HEK293 (cell line): ENCODE measurements at regions not wholly inside any gene's neighbourhood (a gene's known extent, or its start where the extent isn't known, plus 50 kb on each side); places are given as distances from the start of the nearest gene placed in this dataset.

Source experiments
- BCL6B ChIP-seq: fragments of 450-650 bp; formaldehyde crosslinking; IDR thresholded peaks from 2 replicates; pipeline ENCODE4 v1.5.1; 2017; ENCODE audit warnings: missing biosample characterization, missing genetic modification characterization
- CTCF ChIP-seq: fragments of 450-650 bp; formaldehyde crosslinking; IDR thresholded peaks from 2 replicates; pipeline ENCODE4 v1.5.1; 2016; ENCODE audit warnings: missing biosample characterization, missing genetic modification characterization
- GLI2 ChIP-seq: fragments of 450-650 bp; formaldehyde crosslinking; IDR thresholded peaks from 2 replicates; pipeline ENCODE4; 2017; ENCODE audit warnings: missing biosample characterization, missing genetic modification characterization, low read depth, borderline replicate concordance
- HOXC10 ChIP-seq: sonication (generic); formaldehyde crosslinking; IDR thresholded peaks from 2 replicates; pipeline ENCODE4 v1.8.1; 2023; ENCODE audit warnings: mild to moderate bottlenecking, missing genetic modification reagents
- ZIC2 ChIP-seq: fragments of 450-650 bp; formaldehyde crosslinking; IDR thresholded peaks from 2 replicates; pipeline ENCODE4 v1.5.1; 2016; ENCODE audit warnings: missing biosample characterization, missing genetic modification characterization
- ZNF121 ChIP-seq: fragments of 450-650 bp; formaldehyde crosslinking; IDR thresholded peaks from 2 replicates; pipeline ENCODE4 v1.5.1; 2016; ENCODE audit warnings: missing biosample characterization, missing genetic modification characterization
- ZNF24 ChIP-seq: fragments of 450-650 bp; formaldehyde crosslinking; IDR thresholded peaks from 2 replicates; pipeline ENCODE4 v1.5.1; 2016; ENCODE audit warnings: missing biosample characterization, missing genetic modification characterization
- ZNF449 ChIP-seq: fragments of 450-650 bp; formaldehyde crosslinking; IDR thresholded peaks from 2 replicates; pipeline ENCODE4 v1.5.1; 2017; ENCODE audit warnings: missing biosample characterization, mild to moderate bottlenecking, missing genetic modification characterization, moderate library complexity
- ZNF558 ChIP-seq: fragments of 450-650 bp; formaldehyde crosslinking; IDR thresholded peaks from 2 replicates; pipeline ENCODE4 v1.5.1; 2016; ENCODE audit warnings: missing biosample characterization, missing genetic modification characterization
- ZNF561 ChIP-seq: fragments of 450-650 bp; IDR thresholded peaks from 2 replicates; pipeline ENCODE4 v1.5.1; 2018; ENCODE audit warnings: missing biosample characterization, missing genetic modification characterization, borderline replicate concordance
- ZNF571 ChIP-seq: fragments of 450-650 bp; formaldehyde crosslinking; IDR thresholded peaks from 2 replicates; pipeline ENCODE4 v1.5.0; 2017; ENCODE audit warnings: missing biosample characterization, missing genetic modification characterization
- ZNF664 ChIP-seq: fragments of 450-650 bp; formaldehyde crosslinking; IDR thresholded peaks from 2 replicates; pipeline ENCODE4 v1.5.1; 2016; ENCODE audit warnings: missing biosample characterization, missing genetic modification characterization
- TF ChIP-seq, protein P1 (sequence below): fragments of 450-650 bp; formaldehyde crosslinking; IDR thresholded peaks from 2 replicates; pipeline ENCODE4 v1.5.1; 2016; ENCODE audit warnings: missing biosample characterization, missing genetic modification characterization

GRCh38 chr1:239437822-239438221, 51.5 kb downstream of the CHRM3 start:
- TF ChIP-seq CTCF: no peak
- TF ChIP-seq ZNF561: no peak
- no peak for TF ChIP-seq BCL6B (tag by site-specific recombination)
- TF ChIP-seq, protein P1, sequence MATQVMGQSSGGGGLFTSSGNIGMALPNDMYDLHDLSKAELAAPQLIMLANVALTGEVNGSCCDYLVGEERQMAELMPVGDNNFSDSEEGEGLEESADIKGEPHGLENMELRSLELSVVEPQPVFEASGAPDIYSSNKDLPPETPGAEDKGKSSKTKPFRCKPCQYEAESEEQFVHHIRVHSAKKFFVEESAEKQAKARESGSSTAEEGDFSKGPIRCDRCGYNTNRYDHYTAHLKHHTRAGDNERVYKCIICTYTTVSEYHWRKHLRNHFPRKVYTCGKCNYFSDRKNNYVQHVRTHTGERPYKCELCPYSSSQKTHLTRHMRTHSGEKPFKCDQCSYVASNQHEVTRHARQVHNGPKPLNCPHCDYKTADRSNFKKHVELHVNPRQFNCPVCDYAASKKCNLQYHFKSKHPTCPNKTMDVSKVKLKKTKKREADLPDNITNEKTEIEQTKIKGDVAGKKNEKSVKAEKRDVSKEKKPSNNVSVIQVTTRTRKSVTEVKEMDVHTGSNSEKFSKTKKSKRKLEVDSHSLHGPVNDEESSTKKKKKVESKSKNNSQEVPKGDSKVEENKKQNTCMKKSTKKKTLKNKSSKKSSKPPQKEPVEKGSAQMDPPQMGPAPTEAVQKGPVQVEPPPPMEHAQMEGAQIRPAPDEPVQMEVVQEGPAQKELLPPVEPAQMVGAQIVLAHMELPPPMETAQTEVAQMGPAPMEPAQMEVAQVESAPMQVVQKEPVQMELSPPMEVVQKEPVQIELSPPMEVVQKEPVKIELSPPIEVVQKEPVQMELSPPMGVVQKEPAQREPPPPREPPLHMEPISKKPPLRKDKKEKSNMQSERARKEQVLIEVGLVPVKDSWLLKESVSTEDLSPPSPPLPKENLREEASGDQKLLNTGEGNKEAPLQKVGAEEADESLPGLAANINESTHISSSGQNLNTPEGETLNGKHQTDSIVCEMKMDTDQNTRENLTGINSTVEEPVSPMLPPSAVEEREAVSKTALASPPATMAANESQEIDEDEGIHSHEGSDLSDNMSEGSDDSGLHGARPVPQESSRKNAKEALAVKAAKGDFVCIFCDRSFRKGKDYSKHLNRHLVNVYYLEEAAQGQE (tag by site-specific recombination): no peak
- TF ChIP-seq ZNF24 (tag by site-specific recombination): no peak
- no peak for TF ChIP-seq ZIC2 (tag by site-specific recombination)
- no peak for TF ChIP-seq GLI2 (tag by site-specific recombination)
- TF ChIP-seq HOXC10 (CRISPR knock-in tag): no peak
- TF ChIP-seq ZNF121: no peak
- TF ChIP-seq ZNF449 (tag by site-specific recombination): no peak
- no peak for TF ChIP-seq ZNF571 (tag by site-specific recombination)
- TF ChIP-seq ZNF558 (tag by site-specific recombination): no peak
- TF ChIP-seq ZNF664 (tag by site-specific recombination): no peak
